CD4-positive, alpha-beta T cell (primary cell): ENCODE measurements at regions not wholly inside any gene's neighbourhood (a gene's known extent, or its start where the extent isn't known, plus 50 kb on each side); places are given as distances from the start of the nearest gene placed in this dataset.

Experiments
- ATAC-seq: fragments of 200-7000 bp; cut with Tn5 transposase; one replicate; pipeline ENCODE4 v1.10.0; 2022; ENCODE audit warnings: mild to moderate bottlenecking; ENCODE audit not compliant: poor library complexity
- CTCF ChIA-PET: fragments of 350-600 bp; sonication (Branson Sonifier 250); formaldehyde crosslinking; loops from one replicate; lab custom pipeline; 2021; ENCODE audit warnings: antibody characterized with exemption, inconsistent platforms; lab: Charles Lee
- POLR2A ChIA-PET: fragments of 350-600 bp; sonication (Branson Sonifier 250); formaldehyde crosslinking; loops from one replicate; lab custom pipeline; 2021; ENCODE audit warnings: antibody characterized with exemption, inconsistent platforms; lab: Charles Lee
- DNase-seq, 14 experiments: peaks; one replicate each; pipeline ENCODE4 v3.0.0-alpha.2; 2013 to 2020; ENCODE audit warnings: mixed read lengths in 2 of 14
- H3K27ac ChIP-seq, 2 donors: one replicate each; pipeline versions ENCODE4 v1.5.1 to v1.7.0; 2013; ENCODE audit warnings: low read length in 2 of 2, low read depth in 1 of 2, mild to moderate bottlenecking in 1 of 2
- H3K27me3 ChIP-seq, 2 experiments: 1 replicate in 1 of 2; 2 replicates in 1 of 2; pipeline versions ENCODE4 v1.6.1 to v1.7.0; 2013; ENCODE audit warnings: low read length in 2 of 2, control low read depth in 1 of 2, mild to moderate bottlenecking in 1 of 2, moderate library complexity in 1 of 2; ENCODE audit not compliant: insufficient read depth in 2 of 2, control insufficient read depth in 1 of 2
- H3K36me3 ChIP-seq: one replicate; pipeline ENCODE4 v1.6.1; 2013; ENCODE audit warnings: low read length, control low read depth; ENCODE audit not compliant: insufficient read depth
- H3K4me1 ChIP-seq: one replicate; pipeline ENCODE4 v1.6.1; 2013; ENCODE audit warnings: low read length, control low read depth; ENCODE audit not compliant: insufficient read depth
- H3K4me3 ChIP-seq: one replicate; pipeline ENCODE4 v1.5.1; 2013; ENCODE audit warnings: mild to moderate bottlenecking, low read length, moderate library complexity
- H3K9me3 ChIP-seq, 2 experiments: 1 replicate in 1 of 2; 2 replicates in 1 of 2; pipeline versions ENCODE4 v1.6.1 to v1.7.0; 2013; ENCODE audit warnings: low read length in 2 of 2, mild to moderate bottlenecking in 2 of 2, control low read depth in 1 of 2, moderate library complexity in 1 of 2; ENCODE audit not compliant: control insufficient read depth in 1 of 2, insufficient read depth in 1 of 2
- H3K27ac Mint-ChIP-seq: one replicate; pipeline ENCODE4 v1.8.0; 2020; ENCODE audit warnings: mixed read lengths
- H3K27me3 Mint-ChIP-seq: one replicate; pipeline ENCODE4 v1.8.0; 2021; ENCODE audit warnings: mixed read lengths
- H3K36me3 Mint-ChIP-seq: one replicate; pipeline ENCODE4 v1.8.0; 2021; ENCODE audit warnings: low read depth, mixed read lengths
- H3K4me1 Mint-ChIP-seq: one replicate; pipeline ENCODE4 v1.8.0; 2021; ENCODE audit warnings: low read depth, mixed read lengths
- H3K4me3 Mint-ChIP-seq: one replicate; pipeline ENCODE4 v1.8.0; 2020; ENCODE audit warnings: mild to moderate bottlenecking, mixed read lengths
- H3K9me3 Mint-ChIP-seq: one replicate; pipeline ENCODE4 v1.8.0; 2020; ENCODE audit warnings: mixed read lengths
- intact Hi-C, 2 experiments: fragments of 100-400 bp; cut with DNase I in 1 of 2; cut with micrococcal nuclease in 1 of 2; formaldehyde crosslinking; loops; one replicate each; pipeline versions ENCODE4 v1.15.1 to v1.9.0; 2023 to 2025; cut with DNase I, micrococcal nuclease
- TF ChIP-seq, protein P1 (sequence below): fragments of 200-600 bp; IDR thresholded peaks from one replicate; pipeline ENCODE4 v1.8.0; 2022; ENCODE audit warnings: antibody characterized with exemption, mild to moderate bottlenecking

DNA sequence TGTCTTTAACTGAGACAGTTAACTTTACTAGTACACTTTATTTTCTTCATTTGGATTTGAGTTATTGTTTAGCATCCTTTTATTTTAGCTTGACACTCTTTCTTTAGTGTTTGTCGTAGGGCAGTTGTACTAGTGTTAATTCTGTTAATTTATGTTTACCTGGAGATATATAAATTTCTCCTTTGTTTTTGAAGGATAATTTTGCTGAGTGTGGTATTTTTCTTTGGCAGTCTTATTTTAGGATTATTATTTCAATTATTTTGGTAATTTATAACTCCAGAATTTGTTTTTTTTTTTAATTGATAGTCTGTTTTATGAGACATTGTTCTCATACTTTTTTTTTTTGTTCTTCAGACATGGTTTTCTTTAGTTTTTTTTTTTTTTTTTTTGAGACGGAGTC lies 73.8 kb upstream of the CHODL start:
- H3K27ac Mint-ChIP-seq: no peak overlapping the region
- Histone ChIP-seq H3K4me3 (no peak overlapping the region), H3K9me3 (peaks cover 0 to 7% of the 10 kb centered on the region in 2 experiments), H3K27me3 (no peaks in the 10 kb centered on the region), H3K4me1 (no peaks in the 10 kb centered on the region), H3K27ac (no peak overlapping the region), H3K36me3 (no peaks in the 10 kb centered on the region)
- no peak overlapping the region for H3K4me3 Mint-ChIP-seq
- TF ChIP-seq, protein P1, sequence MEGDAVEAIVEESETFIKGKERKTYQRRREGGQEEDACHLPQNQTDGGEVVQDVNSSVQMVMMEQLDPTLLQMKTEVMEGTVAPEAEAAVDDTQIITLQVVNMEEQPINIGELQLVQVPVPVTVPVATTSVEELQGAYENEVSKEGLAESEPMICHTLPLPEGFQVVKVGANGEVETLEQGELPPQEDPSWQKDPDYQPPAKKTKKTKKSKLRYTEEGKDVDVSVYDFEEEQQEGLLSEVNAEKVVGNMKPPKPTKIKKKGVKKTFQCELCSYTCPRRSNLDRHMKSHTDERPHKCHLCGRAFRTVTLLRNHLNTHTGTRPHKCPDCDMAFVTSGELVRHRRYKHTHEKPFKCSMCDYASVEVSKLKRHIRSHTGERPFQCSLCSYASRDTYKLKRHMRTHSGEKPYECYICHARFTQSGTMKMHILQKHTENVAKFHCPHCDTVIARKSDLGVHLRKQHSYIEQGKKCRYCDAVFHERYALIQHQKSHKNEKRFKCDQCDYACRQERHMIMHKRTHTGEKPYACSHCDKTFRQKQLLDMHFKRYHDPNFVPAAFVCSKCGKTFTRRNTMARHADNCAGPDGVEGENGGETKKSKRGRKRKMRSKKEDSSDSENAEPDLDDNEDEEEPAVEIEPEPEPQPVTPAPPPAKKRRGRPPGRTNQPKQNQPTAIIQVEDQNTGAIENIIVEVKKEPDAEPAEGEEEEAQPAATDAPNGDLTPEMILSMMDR: no peak
- no peaks in the 10 kb centered on the region for H3K36me3 Mint-ChIP-seq
- CTCF ChIA-PET: no interaction called here
- H3K27me3 Mint-ChIP-seq: no peaks in the 10 kb centered on the region
- ATAC-seq (no peak), DNase-seq (no peak)
- H3K9me3 Mint-ChIP-seq: peaks cover 8% of the 10 kb centered on the region
- intact Hi-C loops: no loop called here
- no peaks in the 10 kb centered on the region for H3K4me1 Mint-ChIP-seq
- POLR2A ChIA-PET: no interaction called here

DNA sequence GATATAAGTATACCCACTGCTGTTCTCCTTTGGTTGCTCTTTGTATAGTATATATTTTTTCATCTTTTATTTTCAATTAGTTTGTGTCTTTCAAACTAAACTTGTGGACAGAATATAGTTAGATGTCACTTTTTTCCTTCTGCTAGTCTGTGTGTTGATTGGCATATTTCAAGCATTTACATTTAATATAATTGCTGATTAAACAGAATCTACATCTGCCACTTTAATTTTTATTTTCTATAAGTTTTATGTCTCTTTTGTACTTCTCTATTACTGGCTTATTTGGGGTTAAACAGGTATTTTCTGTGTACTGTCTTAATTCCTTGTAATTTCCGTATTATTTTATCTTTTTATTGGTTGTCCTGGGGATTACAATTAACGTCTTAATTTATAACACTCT lies 74.4 kb upstream of the CHODL start:
- Histone ChIP-seq H3K9me3 (peaks cover 0 to 5% of the 10 kb centered on the region in 2 experiments), H3K36me3 (no peaks in the 10 kb centered on the region), H3K4me3 (no peak overlapping the region), H3K27ac (no peak overlapping the region), H3K4me1 (no peaks in the 10 kb centered on the region), H3K27me3 (no peaks in the 10 kb centered on the region)
- Mint-ChIP-seq H3K9me3 (peaks cover 4% of the 10 kb centered on the region), H3K36me3 (no peaks in the 10 kb centered on the region), H3K27me3 (no peaks in the 10 kb centered on the region), H3K4me1 (no peaks in the 10 kb centered on the region), H3K27ac (no peak overlapping the region), H3K4me3 (no peak overlapping the region)
- ChIA-PET POLR2A (no interaction called here), CTCF (no interaction called here)
- intact Hi-C loops: no loop called here
- no peak for ATAC-seq
- DNase-seq: no peak
- TF ChIP-seq, protein P1: no peak

DNA sequence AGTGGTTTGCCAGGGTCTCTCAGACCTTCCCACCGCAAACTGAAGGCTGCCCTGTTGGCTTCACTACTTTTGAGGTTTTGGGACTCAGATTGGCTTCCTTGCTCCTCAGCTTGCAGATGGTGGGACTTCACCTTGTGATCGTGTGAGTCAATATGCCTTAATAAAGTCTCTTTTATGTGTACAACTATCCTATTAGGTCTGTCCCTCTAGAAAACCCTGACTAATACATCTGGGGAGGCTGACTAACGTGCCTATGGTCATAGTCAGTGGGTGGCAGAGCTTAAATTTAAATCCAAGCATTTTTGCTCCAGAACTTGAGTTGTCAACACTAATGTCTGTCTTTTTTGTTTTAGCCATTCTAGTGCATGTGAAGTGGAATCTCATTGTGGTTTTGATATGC lies 76.5 kb upstream of the CHODL start:
- ATAC-seq: no peak
- no peak overlapping the region for H3K4me3 ChIP-seq
- no peaks in the 10 kb centered on the region for H3K36me3 ChIP-seq
- CTCF ChIA-PET: no interaction called here
- Mint-ChIP-seq H3K27me3 (no peaks in the 10 kb centered on the region), H3K9me3 (peaks cover 4% of the 10 kb centered on the region), H3K27ac (no peak overlapping the region), H3K36me3 (no peaks in the 10 kb centered on the region), H3K4me3 (no peak overlapping the region), H3K4me1 (no peaks in the 10 kb centered on the region)
- intact Hi-C loops: no loop called here
- TF ChIP-seq, protein P1: no peak
- POLR2A ChIA-PET: no interaction called here
- no peaks in the 10 kb centered on the region for H3K4me1 ChIP-seq
- peaks cover 0 to 5% of the 10 kb centered on the region in 2 experiments for H3K9me3 ChIP-seq
- DNase-seq: no peak
- H3K27me3 ChIP-seq: no peaks in the 10 kb centered on the region
- no peak overlapping the region for H3K27ac ChIP-seq
